K562 (cell line): ENCODE measurements at regions not wholly inside any gene's neighbourhood (a gene's known extent, or its start where the extent isn't known, plus 50 kb on each side); places are given as distances from the start of the nearest gene placed in this dataset.

Experiments
- EZH2 ChIP-seq: IDR thresholded peaks from 2 replicates; pipeline ENCODE4 v1.6.1; 2012; ENCODE audit warnings: low read depth, mild to moderate bottlenecking, inconsistent platforms, low read length, borderline replicate concordance
- RAD21 ChIP-seq, 2 experiments: fragments of 250-450 bp in 1 of 2; fragments of 450-650 bp in 1 of 2; sonication (Bioruptor Pico) in 1 of 2; formaldehyde crosslinking in 1 of 2; IDR thresholded peaks in 1 of 2; conservative IDR thresholded peaks in 1 of 2; 2 replicates each; pipeline versions ENCODE4 v1.4.0 to v1.8.0; 2020 to 2022; ENCODE audit warnings: mild to moderate bottlenecking in 2 of 2, moderate library complexity in 1 of 2
- RBBP5 ChIP-seq: fragments of 200-600 bp; sonication (generic); IDR thresholded peaks from 2 replicates; pipeline ENCODE4 v1.6.1; 2012; ENCODE audit warnings: borderline replicate concordance, mild to moderate bottlenecking, low read length, control low read depth, inconsistent platforms; ENCODE audit not compliant: insufficient read depth, poor library complexity, severe bottlenecking
- RUNX1 ChIP-seq: sonication (generic); IDR thresholded peaks from 2 replicates; pipeline ENCODE4 v1.6.1; 2016; ENCODE audit warnings: antibody characterized with exemption, low read depth
- SMAD1 ChIP-seq: fragments of 150-350 bp; IDR thresholded peaks from 2 replicates; pipeline ENCODE4 v1.6.1; 2014; ENCODE audit warnings: low read length, low read depth; ENCODE audit not compliant: partially characterized antibody
- SPI1 ChIP-seq: IDR thresholded peaks from 2 replicates; pipeline ENCODE4 v1.6.1; 2011; ENCODE audit warnings: low read depth, low read length, control low read depth, borderline replicate concordance
- YY1 ChIP-seq, 3 experiments: IDR thresholded peaks; 2 replicates each; pipeline ENCODE4 v1.6.1; 2011; ENCODE audit warnings: low read length in 2 of 3, mild to moderate bottlenecking in 2 of 3, moderate library complexity in 2 of 3, borderline replicate concordance in 1 of 3, control low read depth in 1 of 3, low read depth in 1 of 3; ENCODE audit not compliant: insufficient read depth in 3 of 3, insufficient replicate concordance in 2 of 3, control insufficient read depth in 1 of 3, insufficient read length in 1 of 3; ENCODE audit errors: extremely low read depth in 1 of 3
- TF ChIP-seq, protein P1 (sequence below), 2 experiments: fragments of 450-650 bp; formaldehyde crosslinking in 1 of 2; IDR thresholded peaks; 2 replicates each; pipeline versions ENCODE4 v1.4.0 to v1.6.1; 2014 to 2020; ENCODE audit warnings: mild to moderate bottlenecking in 2 of 2, borderline replicate concordance in 1 of 2, low read depth in 1 of 2
- TF ChIP-seq, protein P2 (sequence below), 3 experiments: IDR thresholded peaks in 2 of 3; conservative IDR thresholded peaks in 1 of 3; 2 replicates each; pipeline ENCODE4 v1.5.1; 2011 to 2012; ENCODE audit warnings: low read length in 3 of 3, mild to moderate bottlenecking in 3 of 3, control low read depth in 2 of 3, improper control_type of control experiment in 1 of 3, inconsistent platforms in 1 of 3, low read depth in 1 of 3, mixed read lengths in 1 of 3, moderate library complexity in 1 of 3; ENCODE audit not compliant: insufficient read depth in 2 of 3
- TF ChIP-seq, protein P3 (sequence below): fragments of 450-650 bp; IDR thresholded peaks from 2 replicates; pipeline ENCODE4 v1.6.1; 2018; ENCODE audit not compliant: partially characterized antibody

DNA sequence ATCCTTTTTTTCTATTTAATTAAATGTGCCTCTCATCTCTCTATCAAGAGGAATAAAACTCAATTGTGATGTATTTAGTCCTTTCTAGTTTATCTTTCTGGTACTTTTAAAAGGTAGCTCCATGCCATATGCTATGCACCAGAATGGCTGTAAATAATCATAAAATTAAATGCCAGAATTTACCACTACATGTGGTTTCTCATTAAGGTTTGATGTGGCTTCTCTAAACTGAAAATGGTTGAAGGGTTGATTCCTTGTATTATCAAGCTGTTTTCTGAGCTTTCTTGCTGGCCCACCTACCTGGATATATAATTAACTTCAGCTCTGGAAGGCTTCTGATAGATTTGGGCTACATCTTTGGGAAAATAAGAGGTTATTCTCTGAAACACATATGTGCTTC is 171.9 kb upstream of the RHOBTB1 start:
- TF ChIP-seq, protein P1, sequence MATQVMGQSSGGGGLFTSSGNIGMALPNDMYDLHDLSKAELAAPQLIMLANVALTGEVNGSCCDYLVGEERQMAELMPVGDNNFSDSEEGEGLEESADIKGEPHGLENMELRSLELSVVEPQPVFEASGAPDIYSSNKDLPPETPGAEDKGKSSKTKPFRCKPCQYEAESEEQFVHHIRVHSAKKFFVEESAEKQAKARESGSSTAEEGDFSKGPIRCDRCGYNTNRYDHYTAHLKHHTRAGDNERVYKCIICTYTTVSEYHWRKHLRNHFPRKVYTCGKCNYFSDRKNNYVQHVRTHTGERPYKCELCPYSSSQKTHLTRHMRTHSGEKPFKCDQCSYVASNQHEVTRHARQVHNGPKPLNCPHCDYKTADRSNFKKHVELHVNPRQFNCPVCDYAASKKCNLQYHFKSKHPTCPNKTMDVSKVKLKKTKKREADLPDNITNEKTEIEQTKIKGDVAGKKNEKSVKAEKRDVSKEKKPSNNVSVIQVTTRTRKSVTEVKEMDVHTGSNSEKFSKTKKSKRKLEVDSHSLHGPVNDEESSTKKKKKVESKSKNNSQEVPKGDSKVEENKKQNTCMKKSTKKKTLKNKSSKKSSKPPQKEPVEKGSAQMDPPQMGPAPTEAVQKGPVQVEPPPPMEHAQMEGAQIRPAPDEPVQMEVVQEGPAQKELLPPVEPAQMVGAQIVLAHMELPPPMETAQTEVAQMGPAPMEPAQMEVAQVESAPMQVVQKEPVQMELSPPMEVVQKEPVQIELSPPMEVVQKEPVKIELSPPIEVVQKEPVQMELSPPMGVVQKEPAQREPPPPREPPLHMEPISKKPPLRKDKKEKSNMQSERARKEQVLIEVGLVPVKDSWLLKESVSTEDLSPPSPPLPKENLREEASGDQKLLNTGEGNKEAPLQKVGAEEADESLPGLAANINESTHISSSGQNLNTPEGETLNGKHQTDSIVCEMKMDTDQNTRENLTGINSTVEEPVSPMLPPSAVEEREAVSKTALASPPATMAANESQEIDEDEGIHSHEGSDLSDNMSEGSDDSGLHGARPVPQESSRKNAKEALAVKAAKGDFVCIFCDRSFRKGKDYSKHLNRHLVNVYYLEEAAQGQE (IDR thresholded peaks at IDR 0.05; ENCODE audit: borderline replicate concordance): no peak
- TF ChIP-seq, protein P1 (CRISPR knock-in tag; IDR thresholded peaks at IDR 0.05; ENCODE audit: low read depth): no peak
- TF ChIP-seq, protein P2, sequence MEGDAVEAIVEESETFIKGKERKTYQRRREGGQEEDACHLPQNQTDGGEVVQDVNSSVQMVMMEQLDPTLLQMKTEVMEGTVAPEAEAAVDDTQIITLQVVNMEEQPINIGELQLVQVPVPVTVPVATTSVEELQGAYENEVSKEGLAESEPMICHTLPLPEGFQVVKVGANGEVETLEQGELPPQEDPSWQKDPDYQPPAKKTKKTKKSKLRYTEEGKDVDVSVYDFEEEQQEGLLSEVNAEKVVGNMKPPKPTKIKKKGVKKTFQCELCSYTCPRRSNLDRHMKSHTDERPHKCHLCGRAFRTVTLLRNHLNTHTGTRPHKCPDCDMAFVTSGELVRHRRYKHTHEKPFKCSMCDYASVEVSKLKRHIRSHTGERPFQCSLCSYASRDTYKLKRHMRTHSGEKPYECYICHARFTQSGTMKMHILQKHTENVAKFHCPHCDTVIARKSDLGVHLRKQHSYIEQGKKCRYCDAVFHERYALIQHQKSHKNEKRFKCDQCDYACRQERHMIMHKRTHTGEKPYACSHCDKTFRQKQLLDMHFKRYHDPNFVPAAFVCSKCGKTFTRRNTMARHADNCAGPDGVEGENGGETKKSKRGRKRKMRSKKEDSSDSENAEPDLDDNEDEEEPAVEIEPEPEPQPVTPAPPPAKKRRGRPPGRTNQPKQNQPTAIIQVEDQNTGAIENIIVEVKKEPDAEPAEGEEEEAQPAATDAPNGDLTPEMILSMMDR (IDR thresholded peaks at IDR 0.05 in 2 of 3, conservative IDR thresholded peaks at IDR 0.05 in 1 of 3; ENCODE audit: insufficient read depth in 2 of 3, low read depth in 1 of 3, low read length in 3 of 3): no peak
- no peak for TF ChIP-seq SPI1
- TF ChIP-seq RBBP5: no peak
- no peak for TF ChIP-seq RAD21 (CRISPR knock-in tag; conservative IDR thresholded peaks at IDR 0.05 in 1 of 2, IDR thresholded peaks at IDR 0.05 in 1 of 2)
- no peak for TF ChIP-seq RUNX1
- TF ChIP-seq, protein P3, sequence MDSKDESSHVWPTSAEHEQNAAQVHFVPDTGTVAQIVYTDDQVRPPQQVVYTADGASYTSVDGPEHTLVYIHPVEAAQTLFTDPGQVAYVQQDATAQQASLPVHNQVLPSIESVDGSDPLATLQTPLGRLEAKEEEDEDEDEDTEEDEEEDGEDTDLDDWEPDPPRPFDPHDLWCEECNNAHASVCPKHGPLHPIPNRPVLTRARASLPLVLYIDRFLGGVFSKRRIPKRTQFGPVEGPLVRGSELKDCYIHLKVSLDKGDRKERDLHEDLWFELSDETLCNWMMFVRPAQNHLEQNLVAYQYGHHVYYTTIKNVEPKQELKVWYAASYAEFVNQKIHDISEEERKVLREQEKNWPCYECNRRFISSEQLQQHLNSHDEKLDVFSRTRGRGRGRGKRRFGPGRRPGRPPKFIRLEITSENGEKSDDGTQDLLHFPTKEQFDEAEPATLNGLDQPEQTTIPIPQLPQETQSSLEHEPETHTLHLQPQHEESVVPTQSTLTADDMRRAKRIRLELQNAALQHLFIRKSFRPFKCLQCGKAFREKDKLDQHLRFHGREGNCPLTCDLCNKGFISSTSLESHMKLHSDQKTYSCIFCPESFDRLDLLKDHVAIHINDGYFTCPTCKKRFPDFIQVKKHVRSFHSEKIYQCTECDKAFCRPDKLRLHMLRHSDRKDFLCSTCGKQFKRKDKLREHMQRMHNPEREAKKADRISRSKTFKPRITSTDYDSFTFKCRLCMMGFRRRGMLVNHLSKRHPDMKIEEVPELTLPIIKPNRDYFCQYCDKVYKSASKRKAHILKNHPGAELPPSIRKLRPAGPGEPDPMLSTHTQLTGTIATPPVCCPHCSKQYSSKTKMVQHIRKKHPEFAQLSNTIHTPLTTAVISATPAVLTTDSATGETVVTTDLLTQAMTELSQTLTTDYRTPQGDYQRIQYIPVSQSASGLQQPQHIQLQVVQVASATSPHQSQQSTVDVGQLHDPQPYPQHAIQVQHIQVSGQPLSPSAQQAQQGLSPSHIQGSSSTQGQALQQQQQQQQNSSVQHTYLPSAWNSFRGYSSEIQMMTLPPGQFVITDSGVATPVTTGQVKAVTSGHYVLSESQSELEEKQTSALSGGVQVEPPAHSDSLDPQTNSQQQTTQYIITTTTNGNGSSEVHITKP: no peak
- no peak for TF ChIP-seq SMAD1
- TF ChIP-seq YY1 (IDR thresholded peaks at IDR 0.05; ENCODE audit: borderline replicate concordance in 1 of 3, control insufficient read depth in 1 of 3, extremely low read depth in 1 of 3, insufficient read depth in 3 of 3, insufficient read length in 1 of 3, insufficient replicate concordance in 2 of 3, low read depth in 1 of 3, low read length in 2 of 3): no peak
- TF ChIP-seq EZH2: no peak
